HCT116 (cell line): ENCODE measurements at regions not wholly inside any gene's neighbourhood (a gene's known extent, or its start where the extent isn't known, plus 50 kb on each side); places are given as distances from the start of the nearest gene placed in this dataset.

Experiments
- ATAC-seq: fragments of 200-7000 bp; cut with Tn5 transposase; 2 replicates; pipeline ENCODE4 v1.9.1; 2020; ENCODE audit warnings: mild to moderate bottlenecking, moderate library complexity
- BruUV-seq: library from RNA; stranded (reverse); fragments of 400-500 nt; replicated peaks from 2 replicates; lab custom pipeline; 2021; lab: Mats Ljungman, UMichigan
- CTCF ChIA-PET: fragments of 300-600 bp; sonication (Branson Sonifier 250); formaldehyde crosslinking; loops from one replicate; lab custom pipeline; 2021; ENCODE audit warnings: antibody characterized with exemption; lab: Charles Lee
- POLR2A ChIA-PET: fragments of 300-600, 350-600 bp; sonication (Branson Sonifier 250); formaldehyde crosslinking; loops from one replicate; lab custom pipeline; 2021; ENCODE audit warnings: antibody characterized with exemption; lab: Charles Lee
- RAD21 ChIA-PET, 2 experiments: fragments of 300-600 bp; sonication (Branson Sonifier 250); formaldehyde crosslinking; loops; one replicate each; lab custom pipeline; 2023; ENCODE audit warnings: low total read pairs in 2 of 2; ENCODE audit not compliant: uncharacterized antibody in 2 of 2, unreplicated experiment in 2 of 2, low non-redundant PET in 1 of 2; lab: Charles Lee
- DNase-seq: peaks from one replicate; pipeline ENCODE4 v3.0.0-alpha.2; 2010; ENCODE audit warnings: low read depth, low spot score
- H2AFZ ChIP-seq: fragments of 200-600 bp; shearing (Covaris generic), sonication (generic); 2 replicates; pipeline ENCODE4 v1.6.1; 2017; ENCODE audit warnings: low read depth, mixed run types, mixed read lengths, antibody characterized with exemption, low read length; ENCODE audit not compliant: poor library complexity, severe bottlenecking
- H3K27ac ChIP-seq: 2 replicates; pipeline ENCODE4 v1.5.1; 2012; ENCODE audit warnings: low read depth, low read length
- H3K27me3 ChIP-seq: fragments of 200-600 bp; sonication (generic); 2 replicates; pipeline ENCODE4 v1.6.1; 2016; ENCODE audit warnings: mixed run types, low read length, mixed read lengths; ENCODE audit not compliant: insufficient read depth
- H3K36me3 ChIP-seq, 2 experiments: fragments of 200-500 bp in 1 of 2; fragments of 200-600 bp in 1 of 2; sonication (Bioruptor generic) in 1 of 2; sonication (generic) in 1 of 2; 2 replicates each; pipeline versions ENCODE4 v1.5.1 to v1.6.1; 2014 to 2016; ENCODE audit warnings: low read length in 2 of 2, inconsistent platforms in 1 of 2, mixed read lengths in 1 of 2, mixed run types in 1 of 2; ENCODE audit not compliant: insufficient read depth in 2 of 2, control insufficient read depth in 1 of 2
- H3K4me1 ChIP-seq, 2 experiments: fragments of 200-600 bp in 1 of 2; sonication (generic) in 1 of 2; 2 replicates each; pipeline versions ENCODE4 v1.5.1 to v1.6.1; 2012 to 2017; ENCODE audit warnings: low read length in 2 of 2, inconsistent platforms in 1 of 2, mild to moderate bottlenecking in 1 of 2, mixed read lengths in 1 of 2, mixed run types in 1 of 2, moderate library complexity in 1 of 2; ENCODE audit not compliant: insufficient read depth in 2 of 2, control insufficient read depth in 1 of 2
- H3K4me2 ChIP-seq: fragments of 200-600 bp; sonication (generic); 2 replicates; pipeline ENCODE4 v1.6.1; 2017; ENCODE audit warnings: mixed run types, low read length, mixed read lengths
- H3K4me3 ChIP-seq, 2 experiments: fragments of 200-600 bp in 1 of 2; sonication (generic) in 1 of 2; replicated peaks in 1 of 2; 2 replicates each; pipeline ENCODE4 v1.5.1; 2011 to 2016; ENCODE audit warnings: low read length in 2 of 2, control low read depth in 1 of 2, low read depth in 1 of 2, mild to moderate bottlenecking in 1 of 2, mixed read lengths in 1 of 2, mixed run types in 1 of 2
- H3K79me2 ChIP-seq: fragments of 200-600 bp; sonication (generic); 2 replicates; pipeline ENCODE4 v1.6.1; 2017; ENCODE audit warnings: mild to moderate bottlenecking, mixed run types, low read length, moderate library complexity, mixed read lengths; ENCODE audit not compliant: insufficient read depth
- H3K9ac ChIP-seq: fragments of 200-600 bp; sonication (generic); 2 replicates; pipeline ENCODE4 v1.6.1; 2016; ENCODE audit warnings: low read length, mixed read lengths
- H3K9me2 ChIP-seq: fragments of 200-600 bp; sonication (generic), shearing (Covaris generic); 2 replicates; pipeline ENCODE4 v1.6.1; 2017; ENCODE audit warnings: mixed run types, mild to moderate bottlenecking, moderate library complexity; ENCODE audit not compliant: insufficient read depth
- H3K9me3 ChIP-seq, 2 experiments: fragments of 200-500 bp in 1 of 2; fragments of 200-600 bp in 1 of 2; sonication (Bioruptor generic) in 1 of 2; sonication (generic) in 1 of 2; 2 replicates each; pipeline ENCODE4 v1.6.1; 2014 to 2017; ENCODE audit warnings: low read length in 2 of 2, mixed read lengths in 2 of 2, inconsistent platforms in 1 of 2, low read depth in 1 of 2, mild to moderate bottlenecking in 1 of 2, mixed run types in 1 of 2, moderate library complexity in 1 of 2; ENCODE audit not compliant: control insufficient read depth in 1 of 2, insufficient read depth in 1 of 2
- H4K20me1 ChIP-seq: fragments of 200-600 bp; sonication (generic), shearing (Covaris generic); 2 replicates; pipeline ENCODE4 v1.6.1; 2017; ENCODE audit warnings: mixed run types, mild to moderate bottlenecking, moderate library complexity; ENCODE audit not compliant: insufficient read depth
- CBX3 ChIP-seq: IDR thresholded peaks from 2 replicates; pipeline ENCODE4 v1.6.1; 2012; ENCODE audit warnings: low read depth
- CEBPB ChIP-seq: IDR thresholded peaks from 2 replicates; pipeline ENCODE4 v1.6.1; 2012; ENCODE audit warnings: low read depth
- CTCF ChIP-seq, 3 experiments: fragments of 200-600 bp in 1 of 3; sonication (generic) in 1 of 3; IDR thresholded peaks in 2 of 3; conservative IDR thresholded peaks in 1 of 3; 2 replicates each; pipeline ENCODE4 v1.5.1; 2012 to 2017; ENCODE audit warnings: low read depth in 2 of 3, low read length in 2 of 3, antibody characterized with exemption in 1 of 3, borderline replicate concordance in 1 of 3, control low read depth in 1 of 3, mild to moderate bottlenecking in 1 of 3, mixed read lengths in 1 of 3, mixed run types in 1 of 3, moderate library complexity in 1 of 3; ENCODE audit not compliant: insufficient read depth in 1 of 3
- EZH2phosphoT487 ChIP-seq: fragments of 200-600 bp; IDR thresholded peaks from 2 replicates; pipeline ENCODE4 v1.6.1; 2018; ENCODE audit warnings: antibody characterized with exemption, borderline replicate concordance
- FOSL1 ChIP-seq: IDR thresholded peaks from 2 replicates; pipeline ENCODE4 v1.6.1; 2012; ENCODE audit warnings: low read depth
- SIN3A ChIP-seq: IDR thresholded peaks from 2 replicates; pipeline ENCODE4 v1.6.1; 2012; ENCODE audit warnings: low read depth
- SP1 ChIP-seq: IDR thresholded peaks from 2 replicates; pipeline ENCODE4 v1.6.1; 2012; ENCODE audit warnings: low read depth
- ZBTB33 ChIP-seq: IDR thresholded peaks from 2 replicates; pipeline ENCODE4 v1.6.1; 2011; ENCODE audit warnings: mild to moderate bottlenecking, low read length, moderate library complexity; ENCODE audit not compliant: insufficient replicate concordance; ENCODE audit errors: extremely low read depth
- ZFX ChIP-seq: fragments of 450-650 bp; IDR thresholded peaks from 2 replicates; pipeline ENCODE4 v1.6.1; 2017
- ZNF274 ChIP-seq: fragments of 200-500 bp; sonication (Bioruptor generic); IDR thresholded peaks from 2 replicates; pipeline ENCODE4 v1.6.1; 2014; ENCODE audit warnings: mild to moderate bottlenecking, low read depth, low read length, inconsistent platforms
- intact Hi-C: fragments of 100-400 bp; cut with micrococcal nuclease; formaldehyde crosslinking; loops from 2 replicates; pipeline ENCODE4 v1.10.0; 2022

GRCh38 chr4:29066861-29067260 lies 1653.3 kb upstream of the PCDH7 start:
- no peaks in the 10 kb centered on the region for H3K36me3 ChIP-seq
- H3K4me1 ChIP-seq: no peaks in the 10 kb centered on the region
- no peak overlapping the region for H3K4me2 ChIP-seq
- no TSS peak for BruUV-seq
- ATAC-seq: no peak
- no peak overlapping the region for H3K9ac ChIP-seq
- RAD21 ChIA-PET: no interaction called here
- DNase-seq: no peak
- H3K27ac ChIP-seq: no peak overlapping the region
- intact Hi-C loops: no loop called here
- POLR2A ChIA-PET: no interaction called here
- TF ChIP-seq SIN3A: no peak
- no peak for TF ChIP-seq CBX3
- no peak for TF ChIP-seq CEBPB
- no peak for TF ChIP-seq ZBTB33
- no peak for TF ChIP-seq ZNF274
- no peak for TF ChIP-seq FOSL1
- TF ChIP-seq EZH2phosphoT487: no peak
- TF ChIP-seq CTCF (IDR thresholded peaks at IDR 0.05 in 2 of 3, conservative IDR thresholded peaks at IDR 0.05 in 1 of 3; ENCODE audit: borderline replicate concordance in 1 of 3, insufficient read depth in 1 of 3, low read depth in 2 of 3, low read length in 2 of 3): no peak
- no peak for TF ChIP-seq ZFX
- no peak for TF ChIP-seq SP1
- no peaks in the 10 kb centered on the region for H3K79me2 ChIP-seq
- no peaks in the 10 kb centered on the region for H3K27me3 ChIP-seq
- no peaks in the 10 kb centered on the region for H4K20me1 ChIP-seq
- no peak overlapping the region for H2AFZ ChIP-seq
- CTCF ChIA-PET: no interaction called here
- no peaks in the 10 kb centered on the region; a peak in 1 of 4 replicates for H3K9me3 ChIP-seq
- H3K4me3 ChIP-seq: no peak overlapping the region
- H3K9me2 ChIP-seq: no peaks in the 10 kb centered on the region
